ENCODE measurements at regions not wholly inside any gene's neighbourhood (a gene's known extent, or its start where the extent isn't known, plus 50 kb on each side); places are given as distances from the start of the nearest gene placed in this dataset.

DNA sequence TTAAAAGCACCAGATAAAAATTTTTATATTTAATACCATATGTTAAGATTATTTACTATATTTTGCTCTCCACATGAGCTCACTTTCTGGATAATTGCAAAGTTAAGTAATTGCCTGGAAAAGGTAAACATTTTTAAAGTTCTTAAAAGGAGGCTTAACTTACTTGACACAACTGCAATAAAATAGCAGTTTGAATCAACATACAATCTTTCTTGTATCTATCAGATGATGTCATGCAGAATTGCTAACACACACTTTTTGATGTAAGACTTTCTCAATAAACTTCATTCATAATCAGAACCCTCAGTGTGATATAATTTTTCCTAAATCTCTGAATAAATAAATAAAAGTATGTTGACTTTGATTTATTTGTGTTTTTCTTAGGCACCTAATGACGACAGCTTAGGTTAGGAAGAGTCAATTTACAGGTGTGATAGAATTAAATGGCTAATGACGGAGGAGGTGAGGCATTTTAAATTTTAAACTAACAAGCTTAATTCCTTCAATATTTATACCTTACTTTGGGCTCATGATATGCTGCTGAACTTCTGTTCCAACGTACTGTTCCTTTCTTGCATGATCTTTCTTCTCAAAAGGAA, 99.5 kb downstream of the LYPLAL1 start (continued):
- TF ChIP-seq, protein P1, sequence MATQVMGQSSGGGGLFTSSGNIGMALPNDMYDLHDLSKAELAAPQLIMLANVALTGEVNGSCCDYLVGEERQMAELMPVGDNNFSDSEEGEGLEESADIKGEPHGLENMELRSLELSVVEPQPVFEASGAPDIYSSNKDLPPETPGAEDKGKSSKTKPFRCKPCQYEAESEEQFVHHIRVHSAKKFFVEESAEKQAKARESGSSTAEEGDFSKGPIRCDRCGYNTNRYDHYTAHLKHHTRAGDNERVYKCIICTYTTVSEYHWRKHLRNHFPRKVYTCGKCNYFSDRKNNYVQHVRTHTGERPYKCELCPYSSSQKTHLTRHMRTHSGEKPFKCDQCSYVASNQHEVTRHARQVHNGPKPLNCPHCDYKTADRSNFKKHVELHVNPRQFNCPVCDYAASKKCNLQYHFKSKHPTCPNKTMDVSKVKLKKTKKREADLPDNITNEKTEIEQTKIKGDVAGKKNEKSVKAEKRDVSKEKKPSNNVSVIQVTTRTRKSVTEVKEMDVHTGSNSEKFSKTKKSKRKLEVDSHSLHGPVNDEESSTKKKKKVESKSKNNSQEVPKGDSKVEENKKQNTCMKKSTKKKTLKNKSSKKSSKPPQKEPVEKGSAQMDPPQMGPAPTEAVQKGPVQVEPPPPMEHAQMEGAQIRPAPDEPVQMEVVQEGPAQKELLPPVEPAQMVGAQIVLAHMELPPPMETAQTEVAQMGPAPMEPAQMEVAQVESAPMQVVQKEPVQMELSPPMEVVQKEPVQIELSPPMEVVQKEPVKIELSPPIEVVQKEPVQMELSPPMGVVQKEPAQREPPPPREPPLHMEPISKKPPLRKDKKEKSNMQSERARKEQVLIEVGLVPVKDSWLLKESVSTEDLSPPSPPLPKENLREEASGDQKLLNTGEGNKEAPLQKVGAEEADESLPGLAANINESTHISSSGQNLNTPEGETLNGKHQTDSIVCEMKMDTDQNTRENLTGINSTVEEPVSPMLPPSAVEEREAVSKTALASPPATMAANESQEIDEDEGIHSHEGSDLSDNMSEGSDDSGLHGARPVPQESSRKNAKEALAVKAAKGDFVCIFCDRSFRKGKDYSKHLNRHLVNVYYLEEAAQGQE (tag by site-specific recombination; IDR thresholded peaks at IDR 0.05): no peak
- TF ChIP-seq ZNF530 (tag by site-specific recombination; IDR thresholded peaks at IDR 0.05; ENCODE audit: low read depth) (no peak), ZSCAN23 (tag by site-specific recombination; IDR thresholded peaks at IDR 0.05) (peak; percentile 87), ZNF48 (tag by site-specific recombination; IDR thresholded peaks at IDR 0.05) (no peak), GLIS2 (tag by site-specific recombination; IDR thresholded peaks at IDR 0.05) (no peak), MEIS1 (CRISPR knock-in tag; IDR thresholded peaks at IDR 0.05; ENCODE audit: borderline replicate concordance) (no peak), IKZF3 (tag by site-specific recombination; IDR thresholded peaks at IDR 0.05) (peak; percentile 80), ZBTB8A (tag by site-specific recombination; IDR thresholded peaks at IDR 0.05) (no peak), ZXDB (tag by site-specific recombination; IDR thresholded peaks at IDR 0.05) (peak; percentile 79), ZNF132 (tag by site-specific recombination; IDR thresholded peaks at IDR 0.05; ENCODE audit: borderline replicate concordance) (no peak), ZNF202 (tag by site-specific recombination; IDR thresholded peaks at IDR 0.05; ENCODE audit: borderline replicate concordance) (no peak), ZNF596 (tag by site-specific recombination; IDR thresholded peaks at IDR 0.05) (no peak), BCL11B (tag by site-specific recombination; IDR thresholded peaks at IDR 0.05; ENCODE audit: low read depth) (no peak), ZNF561 (tag by site-specific recombination; IDR thresholded peaks at IDR 0.05; ENCODE audit: borderline replicate concordance) (no peak), ZNF23 (tag by site-specific recombination; IDR thresholded peaks at IDR 0.05; ENCODE audit: borderline replicate concordance) (no peak), ZBTB21 (tag by site-specific recombination; IDR thresholded peaks at IDR 0.05) (peak; percentile 66; the same call in 1 of the 2 replicates), ZFP41 (tag by site-specific recombination; IDR thresholded peaks at IDR 0.05; ENCODE audit: borderline replicate concordance) (no peak), OSR2 (tag by site-specific recombination; IDR thresholded peaks at IDR 0.05) (peak; percentile 83; the same call in 1 of the 2 replicates), ZNF76 (tag by site-specific recombination; IDR thresholded peaks at IDR 0.05; ENCODE audit: borderline replicate concordance, low read depth) (peak; percentile 41; the same call in 1 of the 2 replicates), TCF7L2 (IDR thresholded peaks at IDR 0.05; ENCODE audit: borderline replicate concordance, low read depth, low read length) (peak; percentile 76)
- TF ChIP-seq, protein P2, sequence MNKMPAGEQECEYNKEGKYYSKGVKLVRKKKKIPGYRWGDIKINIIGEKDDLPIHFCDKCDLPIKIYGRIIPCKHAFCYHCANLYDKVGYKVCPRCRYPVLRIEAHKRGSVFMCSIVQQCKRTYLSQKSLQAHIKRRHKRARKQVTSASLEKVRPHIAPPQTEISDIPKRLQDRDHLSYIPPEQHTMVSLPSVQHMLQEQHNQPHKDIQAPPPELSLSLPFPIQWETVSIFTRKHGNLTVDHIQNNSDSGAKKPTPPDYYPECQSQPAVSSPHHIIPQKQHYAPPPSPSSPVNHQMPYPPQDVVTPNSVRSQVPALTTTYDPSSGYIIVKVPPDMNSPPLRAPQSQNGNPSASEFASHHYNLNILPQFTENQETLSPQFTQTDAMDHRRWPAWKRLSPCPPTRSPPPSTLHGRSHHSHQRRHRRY (tag by site-specific recombination; IDR thresholded peaks at IDR 0.05): no peak
- TF ChIP-seq, protein P3, sequence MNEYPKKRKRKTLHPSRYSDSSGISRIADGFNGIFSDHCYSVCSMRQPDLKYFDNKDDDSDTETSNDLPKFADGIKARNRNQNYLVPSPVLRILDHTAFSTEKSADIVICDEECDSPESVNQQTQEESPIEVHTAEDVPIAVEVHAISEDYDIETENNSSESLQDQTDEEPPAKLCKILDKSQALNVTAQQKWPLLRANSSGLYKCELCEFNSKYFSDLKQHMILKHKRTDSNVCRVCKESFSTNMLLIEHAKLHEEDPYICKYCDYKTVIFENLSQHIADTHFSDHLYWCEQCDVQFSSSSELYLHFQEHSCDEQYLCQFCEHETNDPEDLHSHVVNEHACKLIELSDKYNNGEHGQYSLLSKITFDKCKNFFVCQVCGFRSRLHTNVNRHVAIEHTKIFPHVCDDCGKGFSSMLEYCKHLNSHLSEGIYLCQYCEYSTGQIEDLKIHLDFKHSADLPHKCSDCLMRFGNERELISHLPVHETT (tag by site-specific recombination; IDR thresholded peaks at IDR 0.05): peak; percentile 74
- TF ChIP-seq, protein P4, sequence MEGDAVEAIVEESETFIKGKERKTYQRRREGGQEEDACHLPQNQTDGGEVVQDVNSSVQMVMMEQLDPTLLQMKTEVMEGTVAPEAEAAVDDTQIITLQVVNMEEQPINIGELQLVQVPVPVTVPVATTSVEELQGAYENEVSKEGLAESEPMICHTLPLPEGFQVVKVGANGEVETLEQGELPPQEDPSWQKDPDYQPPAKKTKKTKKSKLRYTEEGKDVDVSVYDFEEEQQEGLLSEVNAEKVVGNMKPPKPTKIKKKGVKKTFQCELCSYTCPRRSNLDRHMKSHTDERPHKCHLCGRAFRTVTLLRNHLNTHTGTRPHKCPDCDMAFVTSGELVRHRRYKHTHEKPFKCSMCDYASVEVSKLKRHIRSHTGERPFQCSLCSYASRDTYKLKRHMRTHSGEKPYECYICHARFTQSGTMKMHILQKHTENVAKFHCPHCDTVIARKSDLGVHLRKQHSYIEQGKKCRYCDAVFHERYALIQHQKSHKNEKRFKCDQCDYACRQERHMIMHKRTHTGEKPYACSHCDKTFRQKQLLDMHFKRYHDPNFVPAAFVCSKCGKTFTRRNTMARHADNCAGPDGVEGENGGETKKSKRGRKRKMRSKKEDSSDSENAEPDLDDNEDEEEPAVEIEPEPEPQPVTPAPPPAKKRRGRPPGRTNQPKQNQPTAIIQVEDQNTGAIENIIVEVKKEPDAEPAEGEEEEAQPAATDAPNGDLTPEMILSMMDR (tag by site-specific recombination; IDR thresholded peaks at IDR 0.05): no peak
- TF ChIP-seq, protein P5, sequence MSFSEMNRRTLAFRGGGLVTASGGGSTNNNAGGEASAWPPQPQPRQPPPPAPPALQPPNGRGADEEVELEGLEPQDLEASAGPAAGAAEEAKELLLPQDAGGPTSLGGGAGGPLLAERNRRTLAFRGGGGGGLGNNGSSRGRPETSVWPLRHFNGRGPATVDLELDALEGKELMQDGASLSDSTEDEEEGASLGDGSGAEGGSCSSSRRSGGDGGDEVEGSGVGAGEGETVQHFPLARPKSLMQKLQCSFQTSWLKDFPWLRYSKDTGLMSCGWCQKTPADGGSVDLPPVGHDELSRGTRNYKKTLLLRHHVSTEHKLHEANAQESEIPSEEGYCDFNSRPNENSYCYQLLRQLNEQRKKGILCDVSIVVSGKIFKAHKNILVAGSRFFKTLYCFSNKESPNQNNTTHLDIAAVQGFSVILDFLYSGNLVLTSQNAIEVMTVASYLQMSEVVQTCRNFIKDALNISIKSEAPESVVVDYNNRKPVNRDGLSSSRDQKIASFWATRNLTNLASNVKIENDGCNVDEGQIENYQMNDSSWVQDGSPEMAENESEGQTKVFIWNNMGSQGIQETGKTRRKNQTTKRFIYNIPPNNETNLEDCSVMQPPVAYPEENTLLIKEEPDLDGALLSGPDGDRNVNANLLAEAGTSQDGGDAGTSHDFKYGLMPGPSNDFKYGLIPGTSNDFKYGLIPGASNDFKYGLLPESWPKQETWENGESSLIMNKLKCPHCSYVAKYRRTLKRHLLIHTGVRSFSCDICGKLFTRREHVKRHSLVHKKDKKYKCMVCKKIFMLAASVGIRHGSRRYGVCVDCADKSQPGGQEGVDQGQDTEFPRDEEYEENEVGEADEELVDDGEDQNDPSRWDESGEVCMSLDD (tag by site-specific recombination; IDR thresholded peaks at IDR 0.05): no peak
- TF ChIP-seq, protein P6, sequence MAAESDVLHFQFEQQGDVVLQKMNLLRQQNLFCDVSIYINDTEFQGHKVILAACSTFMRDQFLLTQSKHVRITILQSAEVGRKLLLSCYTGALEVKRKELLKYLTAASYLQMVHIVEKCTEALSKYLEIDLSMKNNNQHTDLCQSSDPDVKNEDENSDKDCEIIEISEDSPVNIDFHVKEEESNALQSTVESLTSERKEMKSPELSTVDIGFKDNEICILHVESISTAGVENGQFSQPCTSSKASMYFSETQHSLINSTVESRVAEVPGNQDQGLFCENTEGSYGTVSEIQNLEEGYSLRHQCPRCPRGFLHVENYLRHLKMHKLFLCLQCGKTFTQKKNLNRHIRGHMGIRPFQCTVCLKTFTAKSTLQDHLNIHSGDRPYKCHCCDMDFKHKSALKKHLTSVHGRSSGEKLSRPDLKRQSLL (tag by site-specific recombination; IDR thresholded peaks at IDR 0.05): no peak
- TF ChIP-seq, protein P7, sequence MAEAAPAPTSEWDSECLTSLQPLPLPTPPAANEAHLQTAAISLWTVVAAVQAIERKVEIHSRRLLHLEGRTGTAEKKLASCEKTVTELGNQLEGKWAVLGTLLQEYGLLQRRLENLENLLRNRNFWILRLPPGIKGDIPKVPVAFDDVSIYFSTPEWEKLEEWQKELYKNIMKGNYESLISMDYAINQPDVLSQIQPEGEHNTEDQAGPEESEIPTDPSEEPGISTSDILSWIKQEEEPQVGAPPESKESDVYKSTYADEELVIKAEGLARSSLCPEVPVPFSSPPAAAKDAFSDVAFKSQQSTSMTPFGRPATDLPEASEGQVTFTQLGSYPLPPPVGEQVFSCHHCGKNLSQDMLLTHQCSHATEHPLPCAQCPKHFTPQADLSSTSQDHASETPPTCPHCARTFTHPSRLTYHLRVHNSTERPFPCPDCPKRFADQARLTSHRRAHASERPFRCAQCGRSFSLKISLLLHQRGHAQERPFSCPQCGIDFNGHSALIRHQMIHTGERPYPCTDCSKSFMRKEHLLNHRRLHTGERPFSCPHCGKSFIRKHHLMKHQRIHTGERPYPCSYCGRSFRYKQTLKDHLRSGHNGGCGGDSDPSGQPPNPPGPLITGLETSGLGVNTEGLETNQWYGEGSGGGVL (tag by site-specific recombination; IDR thresholded peaks at IDR 0.05): peak; percentile 63
